Kidney (tissue), 13 donors: ENCODE measurements at regions not wholly inside any gene's neighbourhood (a gene's known extent, or its start where the extent isn't known, plus 50 kb on each side); places are given as distances from the start of the nearest gene placed in this dataset.

ENCODE experiments used
- DNase-seq, 5 donors: peaks; one replicate each; pipeline ENCODE4 v3.0.0-alpha.2; 2013 to 2020
- FAIRE-seq: peaks from 2 replicates; lab custom pipeline; 2012; peaks lifted over from hg19 to GRCh38; lab: Jason Lieb, UNC
- H3K27ac ChIP-seq, 2 donors: one replicate each; pipeline ENCODE4 v1.7.0; 2013; ENCODE audit warnings: low read depth in 2 of 2, low read length in 2 of 2, inconsistent platforms in 1 of 2
- H3K27me3 ChIP-seq: one replicate; pipeline ENCODE4 v1.7.1; 2013; ENCODE audit warnings: low read length, inconsistent platforms; ENCODE audit not compliant: control insufficient read depth, insufficient read depth
- H3K36me3 ChIP-seq, 3 donors: one replicate each; pipeline versions ENCODE4 v1.7.0 to v1.7.1; 2013; ENCODE audit warnings: low read length in 3 of 3, control low read depth in 1 of 3, inconsistent platforms in 1 of 3; ENCODE audit not compliant: insufficient read depth in 3 of 3, control insufficient read depth in 2 of 3
- H3K4me1 ChIP-seq, 3 donors: one replicate each; pipeline versions ENCODE4 v1.7.0 to v1.7.1; 2013; ENCODE audit warnings: low read length in 3 of 3, inconsistent platforms in 1 of 3, low read depth in 1 of 3; ENCODE audit not compliant: control insufficient read depth in 2 of 3, insufficient read depth in 2 of 3
- H3K4me3 ChIP-seq, 3 donors: one replicate each; pipeline versions ENCODE4 v1.7.0 to v1.8.1; 2013; ENCODE audit warnings: low read length in 3 of 3, control low read depth in 1 of 3, inconsistent platforms in 1 of 3
- H3K9ac ChIP-seq, 3 donors: one replicate each; pipeline versions ENCODE4 v1.7.0 to v1.7.1; 2013; ENCODE audit warnings: low read length in 3 of 3, control low read depth in 1 of 3, inconsistent platforms in 1 of 3
- H3K9me3 ChIP-seq, 3 donors: one replicate each; pipeline versions ENCODE4 v1.7.0 to v1.7.1; 2013; ENCODE audit warnings: low read length in 3 of 3, control low read depth in 1 of 3, inconsistent platforms in 1 of 3; ENCODE audit not compliant: control insufficient read depth in 2 of 3, insufficient read depth in 1 of 3
- intact Hi-C: fragments of 100-400 bp; cut with DNase I; formaldehyde crosslinking; loops from one replicate; pipeline ENCODE4 v1.11.1; 2022
- TF ChIP-seq, protein P1 (sequence below): IDR thresholded peaks from 3 replicates; pipeline ENCODE4 v1.5.1; 2012; ENCODE audit warnings: mild to moderate bottlenecking, moderate library complexity, borderline replicate concordance; ENCODE audit not compliant: insufficient read depth; ENCODE audit errors: extremely low read depth
- donor health status: control.
- donor health status: control.
- donor health status: control.
- donor health status: control.
- donor health status: control.
- donor health status: DM: yes; HTN: yes; CAD: no.
- donor health status: Normal renal cell carcinoma (clear cell type).

DNA sequence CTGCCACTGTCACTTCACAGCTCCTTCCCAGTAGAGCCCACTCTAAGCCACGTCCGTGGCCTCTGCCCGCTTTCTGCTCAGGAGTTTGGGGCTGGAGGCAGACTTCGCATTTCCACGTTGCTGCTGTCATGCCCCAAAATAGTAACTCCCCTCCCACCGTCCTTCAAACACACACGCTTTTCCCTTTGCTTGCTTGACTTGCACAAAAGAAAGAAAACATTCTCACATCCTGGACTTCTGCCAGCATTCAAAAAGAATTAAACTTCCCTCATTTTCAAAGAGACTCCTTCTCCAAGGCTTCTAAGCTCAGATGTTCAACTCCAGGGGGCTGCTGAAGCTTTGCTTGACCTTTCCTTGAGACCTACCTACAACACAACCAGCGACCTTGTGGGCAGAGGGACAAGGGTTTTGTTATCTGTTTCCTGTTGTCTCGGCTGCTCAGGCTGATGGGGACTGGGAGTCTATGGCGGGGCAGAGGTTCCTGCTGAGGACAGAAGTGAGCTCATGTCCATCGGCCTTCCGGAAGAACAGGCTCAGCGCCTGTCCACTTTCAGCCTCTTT, 263.8 kb upstream of the FOXQ1 start:
- Histone ChIP-seq H3K4me1 (no peaks in the 10 kb centered on the region), H3K9me3 (no peaks in the 10 kb centered on the region), H3K9ac (no peak overlapping the region), H3K36me3 (no peaks in the 10 kb centered on the region), H3K4me3 (no peak overlapping the region), H3K27me3 (no peaks in the 10 kb centered on the region), H3K27ac (no peak overlapping the region)
- TF ChIP-seq, protein P1, sequence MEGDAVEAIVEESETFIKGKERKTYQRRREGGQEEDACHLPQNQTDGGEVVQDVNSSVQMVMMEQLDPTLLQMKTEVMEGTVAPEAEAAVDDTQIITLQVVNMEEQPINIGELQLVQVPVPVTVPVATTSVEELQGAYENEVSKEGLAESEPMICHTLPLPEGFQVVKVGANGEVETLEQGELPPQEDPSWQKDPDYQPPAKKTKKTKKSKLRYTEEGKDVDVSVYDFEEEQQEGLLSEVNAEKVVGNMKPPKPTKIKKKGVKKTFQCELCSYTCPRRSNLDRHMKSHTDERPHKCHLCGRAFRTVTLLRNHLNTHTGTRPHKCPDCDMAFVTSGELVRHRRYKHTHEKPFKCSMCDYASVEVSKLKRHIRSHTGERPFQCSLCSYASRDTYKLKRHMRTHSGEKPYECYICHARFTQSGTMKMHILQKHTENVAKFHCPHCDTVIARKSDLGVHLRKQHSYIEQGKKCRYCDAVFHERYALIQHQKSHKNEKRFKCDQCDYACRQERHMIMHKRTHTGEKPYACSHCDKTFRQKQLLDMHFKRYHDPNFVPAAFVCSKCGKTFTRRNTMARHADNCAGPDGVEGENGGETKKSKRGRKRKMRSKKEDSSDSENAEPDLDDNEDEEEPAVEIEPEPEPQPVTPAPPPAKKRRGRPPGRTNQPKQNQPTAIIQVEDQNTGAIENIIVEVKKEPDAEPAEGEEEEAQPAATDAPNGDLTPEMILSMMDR: no peak
- intact Hi-C loops: no loop called here
- FAIRE-seq: no peak
- peak in 2 of 5 donors; percentile 49 to 75 for DNase-seq

DNA sequence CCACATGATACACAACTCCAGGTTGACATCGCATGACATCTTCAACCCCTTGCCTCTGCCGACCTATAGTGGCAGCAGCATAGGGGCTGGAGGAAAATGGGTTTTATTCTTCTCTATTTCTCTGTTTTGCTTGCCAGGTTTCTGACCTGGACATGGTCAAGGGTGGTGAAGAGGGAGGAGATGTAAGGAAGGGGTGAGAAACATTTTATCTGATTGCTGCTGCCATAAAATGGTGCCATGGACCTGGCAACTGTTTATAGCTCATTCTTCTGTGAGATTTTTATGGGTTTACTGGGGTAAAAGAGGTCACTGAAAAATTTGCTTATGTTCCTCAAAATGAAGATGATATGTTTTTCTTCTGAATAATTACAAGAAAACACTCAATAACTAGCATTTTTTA, 266.7 kb upstream of the FOXQ1 start:
- FAIRE-seq (no peak), DNase-seq (no peak)
- Histone ChIP-seq H3K27ac (no peak overlapping the region), H3K4me1 (no peaks in the 10 kb centered on the region), H3K9me3 (no peaks in the 10 kb centered on the region), H3K36me3 (no peaks in the 10 kb centered on the region), H3K9ac (no peak overlapping the region), H3K27me3 (no peaks in the 10 kb centered on the region), H3K4me3 (no peak overlapping the region)
- TF ChIP-seq, protein P1: no peak
- intact Hi-C loops: no loop called here

DNA sequence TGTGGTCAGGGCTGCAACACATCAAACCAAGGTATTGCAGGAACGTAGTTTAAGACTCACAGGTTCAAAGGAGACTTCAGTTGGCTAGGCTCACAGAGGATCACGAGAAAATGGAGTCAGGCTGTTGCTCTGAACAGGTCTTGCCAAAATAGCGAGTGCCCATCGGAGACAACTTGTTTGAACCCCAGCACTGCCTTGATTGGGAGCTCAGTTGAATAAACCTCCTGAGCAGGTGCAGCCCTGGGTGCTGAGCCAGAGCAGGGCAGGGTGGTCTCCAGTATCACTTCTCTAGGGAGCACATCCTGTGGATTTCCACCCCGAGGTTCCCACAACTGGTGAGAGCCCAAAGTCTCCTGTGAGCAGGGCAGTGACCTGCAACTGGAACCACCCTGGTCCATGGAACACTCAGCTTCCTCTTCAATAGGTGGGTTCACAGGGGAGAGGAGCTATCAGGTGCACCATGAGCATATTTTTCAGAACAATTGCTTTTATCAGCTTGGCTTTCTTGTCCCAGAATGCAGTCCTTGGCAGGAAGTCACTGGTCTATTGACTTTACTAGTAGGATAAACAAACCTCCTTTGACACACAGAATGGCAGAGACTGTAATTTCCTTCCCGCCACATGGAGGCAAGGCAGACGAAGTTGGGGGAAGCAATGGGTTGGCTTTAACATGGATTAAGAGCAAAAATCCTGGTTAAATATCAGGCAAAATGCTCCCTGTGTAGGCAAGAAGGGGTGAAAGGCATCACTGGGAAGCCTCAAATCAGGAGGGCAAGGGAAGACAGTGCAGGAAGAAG, 267.7 kb upstream of the FOXQ1 start:
- TF ChIP-seq, protein P1: no peak
- H3K4me1 ChIP-seq: no peaks in the 10 kb centered on the region
- H3K4me3 ChIP-seq: no peak overlapping the region
- no peak overlapping the region for H3K9ac ChIP-seq
- FAIRE-seq (no peak), DNase-seq (no peak)
- no peaks in the 10 kb centered on the region for H3K9me3 ChIP-seq
- H3K27ac ChIP-seq: no peak overlapping the region
- no peaks in the 10 kb centered on the region for H3K36me3 ChIP-seq
- H3K27me3 ChIP-seq: no peaks in the 10 kb centered on the region
- intact Hi-C loops: no loop called here
